DOHH2 (cell line): ENCODE measurements at regions not wholly inside any gene's neighbourhood (a gene's known extent, or its start where the extent isn't known, plus 50 kb on each side); places are given as distances from the start of the nearest gene placed in this dataset.

Source experiments
- EZH2phosphoT487 ChIP-seq: fragments of 200-600 bp; sonication (generic); IDR thresholded peaks from 2 replicates; pipeline ENCODE4 v1.6.1; 2017; ENCODE audit warnings: borderline replicate concordance, mild to moderate bottlenecking, antibody characterized with exemption, low read length, moderate library complexity, mixed read lengths
- TF ChIP-seq, protein P1 (sequence below): fragments of 200-600 bp; sonication (generic); IDR thresholded peaks from one replicate; pipeline ENCODE4 v1.5.1; 2014; ENCODE audit warnings: antibody characterized with exemption, mild to moderate bottlenecking, low read depth, low read length; ENCODE audit not compliant: poor library complexity, severe bottlenecking

DNA sequence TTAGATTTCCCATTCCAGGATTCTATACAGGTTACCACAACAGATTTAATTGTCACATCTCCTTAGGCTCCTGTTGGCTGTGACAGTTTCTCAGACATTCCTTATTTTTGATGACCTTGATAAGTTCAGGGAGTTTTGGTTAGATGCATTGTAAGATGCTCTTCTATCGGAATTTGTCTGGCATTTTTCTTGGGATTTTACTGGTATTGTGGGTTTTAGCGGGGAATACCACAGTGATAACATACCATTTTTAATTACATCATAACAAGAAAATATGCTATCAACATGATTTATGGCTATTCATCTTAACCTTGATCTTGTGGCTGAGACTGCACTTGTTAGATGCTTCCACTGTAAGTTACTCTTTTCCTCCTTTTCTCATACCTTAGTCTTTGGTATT, 217.5 kb upstream of the PPFIA2 start:
- TF ChIP-seq, protein P1, sequence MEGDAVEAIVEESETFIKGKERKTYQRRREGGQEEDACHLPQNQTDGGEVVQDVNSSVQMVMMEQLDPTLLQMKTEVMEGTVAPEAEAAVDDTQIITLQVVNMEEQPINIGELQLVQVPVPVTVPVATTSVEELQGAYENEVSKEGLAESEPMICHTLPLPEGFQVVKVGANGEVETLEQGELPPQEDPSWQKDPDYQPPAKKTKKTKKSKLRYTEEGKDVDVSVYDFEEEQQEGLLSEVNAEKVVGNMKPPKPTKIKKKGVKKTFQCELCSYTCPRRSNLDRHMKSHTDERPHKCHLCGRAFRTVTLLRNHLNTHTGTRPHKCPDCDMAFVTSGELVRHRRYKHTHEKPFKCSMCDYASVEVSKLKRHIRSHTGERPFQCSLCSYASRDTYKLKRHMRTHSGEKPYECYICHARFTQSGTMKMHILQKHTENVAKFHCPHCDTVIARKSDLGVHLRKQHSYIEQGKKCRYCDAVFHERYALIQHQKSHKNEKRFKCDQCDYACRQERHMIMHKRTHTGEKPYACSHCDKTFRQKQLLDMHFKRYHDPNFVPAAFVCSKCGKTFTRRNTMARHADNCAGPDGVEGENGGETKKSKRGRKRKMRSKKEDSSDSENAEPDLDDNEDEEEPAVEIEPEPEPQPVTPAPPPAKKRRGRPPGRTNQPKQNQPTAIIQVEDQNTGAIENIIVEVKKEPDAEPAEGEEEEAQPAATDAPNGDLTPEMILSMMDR: no peak
- TF ChIP-seq EZH2phosphoT487: no peak
